Nephron progenitor cell (in vitro differentiated cells): ENCODE measurements at regions not wholly inside any gene's neighbourhood (a gene's known extent, or its start where the extent isn't known, plus 50 kb on each side); places are given as distances from the start of the nearest gene placed in this dataset.

ENCODE experiments used
- DNase-seq: peaks from one replicate; pipeline ENCODE4 v3.0.0; 2021
- H3K27ac Mint-ChIP-seq: 2 replicates; pipeline ENCODE4 v1.8.0; 2021; ENCODE audit warnings: mild to moderate bottlenecking, moderate library complexity, mixed read lengths
- H3K27me3 Mint-ChIP-seq: 2 replicates; pipeline ENCODE4 v1.8.0; 2021; ENCODE audit warnings: mild to moderate bottlenecking, low read depth, mixed read lengths; ENCODE audit not compliant: poor library complexity
- H3K36me3 Mint-ChIP-seq: 2 replicates; pipeline ENCODE4 v1.8.0; 2021; ENCODE audit warnings: low read depth, mixed read lengths
- H3K4me1 Mint-ChIP-seq: 2 replicates; pipeline ENCODE4 v1.8.0; 2021; ENCODE audit warnings: mixed read lengths
- H3K4me3 Mint-ChIP-seq: 2 replicates; pipeline ENCODE4 v1.8.0; 2021; ENCODE audit warnings: mild to moderate bottlenecking, moderate library complexity, mixed read lengths
- H3K9me3 Mint-ChIP-seq: 2 replicates; pipeline ENCODE4 v1.8.0; 2021; ENCODE audit warnings: mild to moderate bottlenecking, moderate library complexity, mixed read lengths
- CTCF ChIP-seq: fragments of 200-600 bp; sonication (generic); IDR thresholded peaks from 2 replicates; pipeline ENCODE4 v1.5.0; 2021; ENCODE audit warnings: antibody characterized with exemption

GRCh38 chr13:105485081-105485480, 1050.4 kb downstream of the EFNB2 start:
- Mint-ChIP-seq H3K36me3 (no peaks in the 10 kb centered on the region), H3K9me3 (peaks cover 6% of the 10 kb centered on the region), H3K4me3 (no peak overlapping the region), H3K27me3 (no peaks in the 10 kb centered on the region), H3K27ac (no peak overlapping the region), H3K4me1 (no peaks in the 10 kb centered on the region)
- TF ChIP-seq CTCF, result no peak
- DNase-seq, result no peak

DNA sequence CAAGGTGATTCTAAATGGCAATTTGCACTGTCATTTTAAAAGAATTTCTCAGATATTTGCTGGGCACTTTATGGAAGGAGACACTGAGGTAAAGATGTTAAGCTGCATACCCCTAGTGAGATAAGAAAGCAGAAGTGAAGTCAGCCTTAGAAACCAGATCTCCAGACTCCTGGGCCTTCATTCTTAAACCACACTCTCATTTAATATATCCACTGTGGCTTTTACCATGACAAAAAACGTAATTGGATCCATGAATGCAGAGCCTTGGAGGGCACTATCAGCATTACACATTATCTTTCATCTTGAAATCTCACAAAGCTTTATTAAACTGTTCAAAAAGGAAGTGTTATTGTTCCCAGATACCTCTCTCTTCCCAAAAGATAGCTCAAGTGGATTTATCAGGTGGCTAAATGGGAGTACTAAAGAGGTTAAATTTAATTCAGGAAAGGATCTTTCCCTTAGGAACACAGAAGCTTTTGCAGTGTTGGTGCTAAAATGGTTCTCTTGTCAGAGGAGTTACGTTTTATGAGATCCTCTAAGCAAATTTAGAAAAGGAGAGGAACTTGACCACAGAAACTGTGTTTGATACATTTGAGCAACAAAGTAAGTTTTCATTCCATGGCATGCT, 1060.4 kb downstream of the EFNB2 start:
- Mint-ChIP-seq H3K36me3 (no peaks in the 10 kb centered on the region), H3K27me3 (no peaks in the 10 kb centered on the region), H3K4me3 (no peak overlapping the region), H3K27ac (no peak overlapping the region), H3K9me3 (no peaks in the 10 kb centered on the region), H3K4me1 (peaks cover 24% of the 10 kb centered on the region)
- TF ChIP-seq CTCF, result no peak
- no peak for DNase-seq

DNA sequence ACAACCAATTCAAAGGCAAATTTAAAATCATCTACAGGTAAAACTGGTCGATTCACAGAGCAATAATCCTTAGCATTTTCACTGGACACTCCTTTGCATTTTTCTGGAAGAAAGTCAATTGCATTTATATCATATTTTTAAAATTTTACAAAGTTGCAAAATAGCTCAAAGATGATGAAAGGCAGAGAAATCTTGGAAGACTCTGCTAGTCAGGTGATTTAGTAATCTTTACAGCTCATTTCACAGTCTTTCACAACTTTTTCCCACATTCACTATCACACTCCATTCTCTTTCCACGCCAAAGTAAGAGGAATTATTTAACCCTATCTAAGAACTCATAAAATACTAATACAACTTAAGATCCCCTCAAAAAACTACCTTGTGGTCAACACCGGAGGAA, 1063.8 kb downstream of the EFNB2 start:
- Mint-ChIP-seq H3K4me1 (peaks cover 16% of the 10 kb centered on the region), H3K27me3 (no peaks in the 10 kb centered on the region), H3K9me3 (peaks cover 4% of the 10 kb centered on the region), H3K27ac (no peak overlapping the region), H3K36me3 (no peaks in the 10 kb centered on the region), H3K4me3 (no peak overlapping the region)
- DNase-seq, result no peak
- TF ChIP-seq CTCF, result no peak

- no peak for DNase-seq
- TF ChIP-seq CTCF, result no peak
- Mint-ChIP-seq H3K36me3 (no peaks in the 10 kb centered on the region), H3K9me3 (peaks cover 4% of the 10 kb centered on the region), H3K4me3 (no peak overlapping the region), H3K27ac (no peak overlapping the region), H3K27me3 (peaks cover 2% of the 10 kb centered on the region), H3K4me1 (peaks cover 9% of the 10 kb centered on the region)
Observed at GRCh38 chr13:105466376-105466775, 1069.1 kb downstream of the EFNB2 start.

DNA sequence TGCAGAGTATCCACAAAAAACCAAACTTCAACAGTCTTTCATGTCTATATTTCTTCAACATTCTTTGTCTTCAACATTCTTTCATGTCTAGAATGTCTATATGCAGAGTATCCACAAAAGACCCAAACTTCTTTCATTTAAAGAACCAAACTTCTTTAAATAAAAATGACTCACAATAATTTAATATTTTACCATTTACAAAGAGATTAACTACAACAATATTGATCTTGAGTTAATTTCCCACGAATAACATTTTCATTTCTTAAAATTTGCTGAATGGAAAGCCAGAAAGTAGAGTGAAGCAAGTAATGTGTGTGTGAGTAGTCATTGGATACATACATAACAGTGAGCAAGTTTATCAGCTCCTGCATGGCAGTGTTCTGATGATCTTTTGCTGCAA, 1069.7 kb downstream of the EFNB2 start, which contains the start of gene DAOA:
DAOA (plus strand) TSS at position 301 of the 400 bp plus-strand sequence.
- H3K4me3 Mint-ChIP-seq, result no peak within 1 kb of the TSS
- H3K27ac Mint-ChIP-seq, result no peak within 1 kb of the TSS
- H3K36me3 Mint-ChIP-seq, result no peaks in the 10 kb centered on the region
- peaks cover 4% of the 10 kb centered on the region for H3K27me3 Mint-ChIP-seq
- peaks cover 9% of the 10 kb centered on the region for H3K4me1 Mint-ChIP-seq
- no peak for TF ChIP-seq CTCF
- peaks cover 4% of the 10 kb centered on the region for H3K9me3 Mint-ChIP-seq
- no peak for DNase-seq

DNA sequence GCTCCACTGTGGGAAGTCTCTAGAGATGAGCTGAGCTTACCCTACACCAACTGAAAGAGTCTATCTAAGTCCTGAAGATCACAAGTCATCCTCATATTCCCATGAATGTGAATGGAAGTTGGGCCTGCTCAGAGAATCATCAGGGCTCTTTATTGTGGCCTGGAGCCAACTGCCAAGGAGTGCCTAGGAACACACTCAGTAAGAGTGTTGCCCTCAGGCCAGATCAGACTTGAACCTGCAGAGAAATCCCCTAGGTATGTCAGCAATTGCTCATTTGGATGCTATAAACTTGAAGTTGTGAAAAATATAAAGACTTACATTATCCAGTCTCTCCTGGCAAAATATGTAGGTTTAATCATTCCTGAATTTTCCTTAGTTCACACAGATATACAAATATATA, 1070.2 kb downstream of the EFNB2 start:
- no peak for DNase-seq

More for the DNA sequence above, 1070.2 kb downstream of the EFNB2 start:
- Mint-ChIP-seq H3K36me3 (no peaks in the 10 kb centered on the region), H3K27me3 (peaks cover 4% of the 10 kb centered on the region), H3K4me1 (peaks cover 9% of the 10 kb centered on the region), H3K4me3 (no peak overlapping the region), H3K9me3 (peaks cover 4% of the 10 kb centered on the region), H3K27ac (no peak overlapping the region)
- TF ChIP-seq CTCF, result no peak
